ENCODE measurements at regions not wholly inside any gene's neighbourhood (a gene's known extent, or its start where the extent isn't known, plus 50 kb on each side); places are given as distances from the start of the nearest gene placed in this dataset.

DNA sequence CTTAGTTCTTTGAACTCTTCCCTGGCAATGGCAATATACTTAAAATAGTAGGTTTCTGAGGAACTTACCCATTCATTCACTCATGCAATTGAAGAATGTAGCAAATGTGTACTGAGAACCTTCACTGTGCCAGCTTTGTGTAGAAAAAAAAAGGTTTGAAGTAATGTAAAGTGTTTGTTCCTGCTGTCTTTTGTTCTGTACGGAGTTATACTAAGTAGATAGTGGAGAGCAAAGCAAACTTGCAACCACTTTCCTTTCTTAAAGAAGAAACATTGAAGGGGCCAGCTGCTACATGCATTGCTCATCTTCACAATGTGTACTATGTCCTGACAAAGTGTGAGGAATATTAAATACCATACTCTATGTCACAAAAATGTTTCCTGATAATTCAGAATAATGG is 68.9 kb upstream of the FREM2 start:
- no peak for DNase-seq
- H3K27ac ChIP-seq, result no peak overlapping the region
- H3K4me1 ChIP-seq, result no peaks in the 10 kb centered on the region
- no peak overlapping the region for H3K4me3 ChIP-seq
- no peaks in the 10 kb centered on the region for H3K27me3 ChIP-seq
- H3K9me3 ChIP-seq (replicated peaks), result no peaks in the 10 kb centered on the region
- no peaks in the 10 kb centered on the region for H3K36me3 ChIP-seq

DNA sequence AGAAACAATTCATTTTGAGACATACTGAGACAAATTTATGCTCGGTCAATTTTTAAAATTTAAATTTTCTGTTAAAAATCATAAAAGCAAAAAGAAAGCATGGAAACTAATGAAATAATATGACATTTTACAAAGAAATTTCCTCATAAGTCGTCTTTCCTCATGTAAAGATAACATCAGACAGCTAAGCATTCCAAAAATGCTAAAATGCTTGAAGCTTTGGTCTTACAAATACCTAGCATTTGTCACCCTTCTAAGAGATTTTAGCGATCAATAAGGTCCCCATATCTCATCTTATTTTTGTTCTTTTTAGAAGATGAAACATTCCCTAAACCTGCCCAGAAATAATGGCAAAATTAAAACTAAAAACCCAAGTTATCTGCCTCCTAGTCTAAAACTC is 68.5 kb upstream of the FREM2 start:
- Histone ChIP-seq H3K27ac (no peak overlapping the region), H3K4me1 (no peaks in the 10 kb centered on the region), H3K36me3 (no peaks in the 10 kb centered on the region), H3K4me3 (no peak overlapping the region), H3K27me3 (no peaks in the 10 kb centered on the region), H3K9me3 (replicated peaks) (no peaks in the 10 kb centered on the region)
- no peak for DNase-seq

DNA sequence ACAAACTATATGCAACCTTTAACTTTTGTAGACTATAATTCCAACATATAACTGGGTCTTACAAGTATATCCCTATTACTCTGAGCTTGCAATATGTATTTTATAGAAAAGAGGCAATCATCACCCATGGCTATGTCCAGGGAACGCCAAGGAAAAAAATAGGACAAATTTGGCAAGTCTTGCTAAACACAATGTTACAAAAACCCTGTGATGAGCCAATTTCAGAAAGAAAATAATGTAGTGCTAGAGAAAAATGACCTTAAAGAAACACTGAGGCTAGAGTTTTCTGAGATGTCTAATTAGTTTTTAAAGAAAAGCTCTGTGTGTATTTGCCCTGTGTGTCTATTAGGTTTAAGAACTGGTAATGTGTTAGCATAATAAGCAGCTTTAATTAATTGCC is 68.0 kb upstream of the FREM2 start:
- Histone ChIP-seq H3K4me3 (no peak overlapping the region), H3K4me1 (no peaks in the 10 kb centered on the region), H3K27me3 (no peaks in the 10 kb centered on the region), H3K9me3 (replicated peaks) (no peaks in the 10 kb centered on the region), H3K27ac (no peak overlapping the region), H3K36me3 (no peaks in the 10 kb centered on the region)
- no peak for DNase-seq

DNA sequence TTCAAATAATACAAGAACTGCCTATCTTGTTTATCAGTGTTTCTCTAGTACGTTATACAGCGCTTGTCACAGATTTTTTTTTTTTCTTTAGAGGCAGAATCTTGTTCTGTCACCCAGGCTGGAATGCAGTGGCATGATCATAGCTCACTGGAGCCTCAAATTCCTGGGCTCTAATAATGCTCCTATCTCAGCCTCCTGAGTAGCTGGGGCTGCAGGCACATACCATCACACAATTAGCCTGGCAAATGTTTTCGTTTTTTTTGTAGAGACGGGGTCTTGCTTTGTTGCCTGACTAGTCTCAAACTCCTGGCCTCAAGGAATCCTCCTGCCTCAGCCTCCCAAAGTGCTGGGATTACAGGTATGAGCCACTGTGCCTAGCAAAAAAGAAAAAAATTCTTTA is 66.0 kb upstream of the FREM2 start:
- no peaks in the 10 kb centered on the region for H3K27me3 ChIP-seq
- H3K4me1 ChIP-seq, result no peaks in the 10 kb centered on the region
- DNase-seq, result no peak
- no peaks in the 10 kb centered on the region for H3K36me3 ChIP-seq
- no peak overlapping the region for H3K27ac ChIP-seq
- no peaks in the 10 kb centered on the region for H3K9me3 ChIP-seq (replicated peaks)
- H3K4me3 ChIP-seq, result no peak overlapping the region

DNA sequence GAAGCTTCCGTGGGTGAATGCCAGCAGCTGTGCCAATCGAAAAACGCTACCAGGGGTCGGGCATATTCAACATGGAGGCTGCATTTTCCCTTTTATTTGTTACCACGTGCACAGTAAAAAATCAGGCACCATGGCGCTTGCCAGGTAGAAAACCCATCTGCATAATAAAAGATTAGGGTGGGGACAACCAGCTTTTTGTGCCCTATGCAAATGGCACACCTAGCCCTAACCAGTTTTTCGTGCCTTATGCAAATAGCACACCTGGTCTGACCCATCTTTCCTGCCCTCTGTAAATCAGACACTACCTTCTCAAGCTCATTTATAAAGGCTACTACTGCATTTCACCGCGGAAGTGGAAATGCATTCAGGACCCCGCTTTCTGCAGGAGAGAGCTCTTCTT is 62.1 kb upstream of the FREM2 start:
- no peak overlapping the region for H3K4me3 ChIP-seq
- no peaks in the 10 kb centered on the region for H3K4me1 ChIP-seq
- DNase-seq, result no peak
- H3K9me3 ChIP-seq (replicated peaks), result no peaks in the 10 kb centered on the region
- H3K27ac ChIP-seq, result no peak overlapping the region
- no peaks in the 10 kb centered on the region for H3K27me3 ChIP-seq
- H3K36me3 ChIP-seq, result no peaks in the 10 kb centered on the region

DNA sequence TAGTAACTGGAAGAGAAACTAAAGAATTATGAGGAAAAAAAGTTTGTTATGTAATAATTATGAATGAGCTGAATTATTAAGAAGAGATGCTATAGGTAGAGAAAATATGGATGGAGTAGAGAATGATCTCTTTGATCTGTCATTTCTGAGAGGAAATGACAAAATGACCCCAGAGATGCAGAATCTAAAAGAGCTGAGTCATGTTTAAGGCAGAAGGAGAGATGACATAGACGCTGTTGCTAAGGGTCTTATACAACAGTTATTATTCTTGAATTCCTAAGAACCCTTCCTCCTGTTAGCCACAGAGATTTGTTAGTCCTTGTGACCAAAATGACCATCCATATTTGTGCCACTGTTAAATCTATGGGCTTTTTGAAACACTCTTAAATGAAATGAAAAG is 58.3 kb upstream of the FREM2 start:
- Histone ChIP-seq H3K36me3 (no peaks in the 10 kb centered on the region), H3K27me3 (no peaks in the 10 kb centered on the region; the same call in 1 of the 2 replicates), H3K9me3 (replicated peaks) (no peaks in the 10 kb centered on the region), H3K4me3 (no peak overlapping the region), H3K27ac (no peak overlapping the region), H3K4me1 (no peaks in the 10 kb centered on the region)
- no peak for DNase-seq

DNA sequence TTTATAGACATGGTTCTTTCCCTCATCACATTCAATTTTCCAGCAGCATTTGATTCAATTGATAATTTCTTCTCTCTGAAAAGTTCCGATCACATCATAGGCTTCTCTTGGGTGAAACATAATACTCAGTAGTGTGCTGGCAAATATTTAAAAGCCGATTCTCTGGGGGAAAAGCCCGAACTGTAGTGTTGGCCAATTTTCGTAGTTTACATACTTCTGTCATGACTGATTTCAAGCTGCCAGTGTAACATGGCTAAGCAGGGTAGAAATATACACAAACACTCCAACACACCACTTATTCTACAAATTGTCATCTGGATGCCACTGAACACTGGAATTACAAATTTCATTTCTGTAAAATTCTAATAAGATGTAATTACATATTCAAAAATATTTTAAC is 56.1 kb upstream of the FREM2 start:
- Histone ChIP-seq H3K36me3 (no peaks in the 10 kb centered on the region), H3K9me3 (replicated peaks) (no peaks in the 10 kb centered on the region), H3K27me3 (no peaks in the 10 kb centered on the region; the same call in 1 of the 2 replicates), H3K4me3 (no peak overlapping the region), H3K27ac (no peak overlapping the region), H3K4me1 (no peaks in the 10 kb centered on the region)
- DNase-seq, result no peak

DNA sequence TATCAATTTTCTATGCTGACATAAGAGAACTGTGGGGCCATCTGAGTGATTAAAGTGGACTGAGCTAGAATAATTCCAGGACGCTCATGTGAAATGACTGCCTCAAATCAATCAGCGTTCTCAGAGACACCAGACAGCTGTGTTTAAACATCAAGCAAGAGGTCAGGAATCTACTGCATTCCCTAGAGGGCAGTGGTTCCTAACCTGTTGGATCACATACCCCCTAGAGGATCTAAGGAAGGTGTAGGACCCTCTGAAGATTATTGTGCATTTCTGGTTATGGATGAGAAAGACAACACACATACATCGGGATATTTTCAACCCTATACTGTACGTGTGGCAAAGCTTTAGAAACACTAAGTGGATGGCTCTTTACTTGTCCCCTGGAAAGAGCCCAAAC is 51.8 kb upstream of the FREM2 start:
- no peaks in the 10 kb centered on the region for H3K9me3 ChIP-seq (replicated peaks)
- no peaks in the 10 kb centered on the region; the same call in 1 of the 2 replicates for H3K27me3 ChIP-seq
- no peaks in the 10 kb centered on the region for H3K36me3 ChIP-seq
- H3K4me3 ChIP-seq, result no peak overlapping the region
- H3K4me1 ChIP-seq, result no peaks in the 10 kb centered on the region
- peak in 1 of 2 experiments; percentile 7 for DNase-seq
- H3K27ac ChIP-seq, result no peak overlapping the region

DNA sequence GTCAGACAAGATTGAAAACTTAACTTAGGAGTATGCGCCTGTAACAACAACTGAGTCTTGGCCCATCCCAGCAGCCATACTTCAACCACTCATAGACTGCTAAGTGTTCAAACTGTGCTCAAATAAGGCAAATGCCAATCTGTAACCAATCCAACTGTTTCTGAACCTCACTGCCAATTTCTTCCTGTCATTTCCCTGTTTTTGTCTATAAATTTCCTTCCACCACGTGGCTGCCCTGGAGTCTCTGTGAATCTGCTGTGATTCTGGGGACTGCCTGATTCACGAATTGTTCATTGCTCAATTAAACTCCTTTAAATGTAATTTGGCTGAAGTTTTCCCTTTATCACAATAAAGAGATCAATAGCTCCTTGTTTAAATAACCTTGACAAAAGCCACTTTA is 50.8 kb upstream of the FREM2 start:
- Histone ChIP-seq H3K27me3 (no peaks in the 10 kb centered on the region; the same call in 1 of the 2 replicates), H3K4me3 (no peak overlapping the region), H3K4me1 (no peaks in the 10 kb centered on the region), H3K27ac (no peak overlapping the region), H3K9me3 (replicated peaks) (no peaks in the 10 kb centered on the region), H3K36me3 (no peaks in the 10 kb centered on the region)
- DNase-seq, result no peak

DNA sequence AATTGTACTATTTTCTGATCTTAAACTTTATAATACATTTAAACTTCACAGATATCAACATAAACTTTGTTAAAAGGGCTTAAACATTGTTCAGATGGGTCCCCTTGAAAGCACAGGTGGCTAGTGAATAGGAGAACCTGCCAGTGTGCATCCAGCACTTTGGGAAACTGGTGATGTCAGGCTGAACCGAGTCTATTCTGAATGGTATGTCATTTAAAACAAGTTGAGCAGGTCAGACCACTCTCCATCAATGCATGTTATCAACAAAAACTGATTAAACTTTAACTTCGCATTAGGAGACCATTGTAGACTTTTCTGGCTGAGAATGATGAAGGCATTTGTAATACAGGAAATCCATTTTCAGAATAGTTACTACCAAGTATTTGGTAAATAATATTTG is 50.1 kb upstream of the FREM2 start:
- Histone ChIP-seq H3K27ac (no peak overlapping the region), H3K9me3 (replicated peaks) (no peaks in the 10 kb centered on the region), H3K4me3 (no peak overlapping the region), H3K27me3 (no peaks in the 10 kb centered on the region; the same call in 1 of the 2 replicates), H3K36me3 (no peaks in the 10 kb centered on the region), H3K4me1 (no peaks in the 10 kb centered on the region)
- no peak for DNase-seq

All from SJCRH30 (cell line).